GM12865 (cell line): ENCODE measurements at regions not wholly inside any gene's neighbourhood (a gene's known extent, or its start where the extent isn't known, plus 50 kb on each side); places are given as distances from the start of the nearest gene placed in this dataset.

Source experiments
- DNase-seq: peaks from one replicate; pipeline ENCODE4 v3.0.0; 2010; ENCODE audit warnings: low read depth
- H3K4me3 ChIP-seq: 2 replicates; pipeline ENCODE4 v1.5.1; 2011; ENCODE audit warnings: mild to moderate bottlenecking, low read depth, low read length, control low read depth
- CTCF ChIP-seq: IDR thresholded peaks from 2 replicates; pipeline ENCODE4 v1.5.1; 2011; ENCODE audit warnings: low read length, control low read depth, low read depth, inconsistent platforms; ENCODE audit not compliant: insufficient read depth; ENCODE audit errors: missing control alignments

GRCh38 chr3:194254040-194254439, 97.1 kb downstream of the CPN2 start:
- no peak overlapping the region for H3K4me3 ChIP-seq
- TF ChIP-seq CTCF: no peak
- DNase-seq: no peak

GRCh38 chr3:194255252-194256039, 95.7 kb downstream of the CPN2 start:
- DNase-seq: peak; percentile 16
- TF ChIP-seq CTCF: no peak
- H3K4me3 ChIP-seq: no peak overlapping the region

- no peak for DNase-seq
- no peak overlapping the region for H3K4me3 ChIP-seq
- TF ChIP-seq CTCF: no peak
Observed at GRCh38 chr3:194256040-194256945, 94.8 kb downstream of the CPN2 start.

- TF ChIP-seq CTCF: no peak
- DNase-seq: no peak
- H3K4me3 ChIP-seq: no peak overlapping the region
Observed at GRCh38 chr3:194257151-194257621, 93.9 kb downstream of the CPN2 start.

GRCh38 chr3:194257916-194258668, 93.0 kb downstream of the CPN2 start:
- no peak for TF ChIP-seq CTCF

GRCh38 chr3:194259982-194260766, 91.0 kb downstream of the CPN2 start:
- no peak for DNase-seq
- TF ChIP-seq CTCF: no peak
- H3K4me3 ChIP-seq: no peak overlapping the region

More at GRCh38 chr3:194257916-194258668, 93.0 kb downstream of the CPN2 start:
- no peak for DNase-seq
- no peak overlapping the region for H3K4me3 ChIP-seq
